BLaER1 treated with 17β-estradiol and CSF1 and Interleukin-3, amounts not matched to agents 10 nM and 100 nM (cell line): ENCODE measurements at regions not wholly inside any gene's neighbourhood (a gene's known extent, or its start where the extent isn't known, plus 50 kb on each side); places are given as distances from the start of the nearest gene placed in this dataset.

Experiments used
- H3K27ac ChIP-seq, 11 experiments: shearing (Covaris generic); formaldehyde crosslinking; 2 replicates each; pipeline ENCODE4 v1.8.1; 2022
- H3K27me3 ChIP-seq, 11 experiments: shearing (Covaris generic); formaldehyde crosslinking; 2 replicates each; pipeline ENCODE4 v1.8.1; 2022
- H3K36me3 ChIP-seq, 11 experiments: shearing (Covaris generic); formaldehyde crosslinking; 2 replicates each; pipeline ENCODE4 v1.8.1; 2022
- H3K4me1 ChIP-seq, 10 experiments: shearing (Covaris generic); formaldehyde crosslinking; 2 replicates each; pipeline ENCODE4 v1.8.1; 2022
- H3K4me2 ChIP-seq, 11 experiments: shearing (Covaris generic); formaldehyde crosslinking; 2 replicates each; pipeline ENCODE4 v1.8.1; 2022
- H3K4me3 ChIP-seq, 10 experiments: shearing (Covaris generic); formaldehyde crosslinking; 2 replicates each; pipeline ENCODE4 v1.8.1; 2022
- H3K9ac ChIP-seq, 11 experiments: shearing (Covaris generic); formaldehyde crosslinking; 2 replicates each; pipeline ENCODE4 v1.8.1; 2022
- H3K9me3 ChIP-seq, 11 experiments: shearing (Covaris generic); formaldehyde crosslinking; replicated peaks in 1 of 11; 2 replicates each; pipeline ENCODE4 v1.8.1; 2022
- H4K20me1 ChIP-seq, 11 experiments: shearing (Covaris generic); formaldehyde crosslinking; 2 replicates each; pipeline ENCODE4 v1.8.1; 2022
- Cebpa-rat ChIP-seq, 11 experiments: shearing (Covaris generic); IDR thresholded peaks; 2 replicates each; pipeline ENCODE4 v1.8.1; 2022

GRCh38 chr7:142671506-142671905, 77.8 kb upstream of the PRSS1 start:
- Histone ChIP-seq H3K36me3 (no peaks in the 10 kb centered on the region), H3K27ac (no peak overlapping the region), H3K4me2 (peak overlapping the region in 1 of 11 experiments; percentile 50; a peak in 2 of 22 replicates), H4K20me1 (no peaks in the 10 kb centered on the region), H3K9me3 (peaks cover 0 to 9% (median 0%) of the 10 kb centered on the region in 11 experiments; a peak in 6 of 22 replicates), H3K4me3 (no peak overlapping the region), H3K4me1 (peaks cover 8 to 41% (median 27%) of the 10 kb centered on the region in 10 experiments), H3K27me3 (no peaks in the 10 kb centered on the region), H3K9ac (no peak overlapping the region)
- TF ChIP-seq Cebpa-rat (IDR thresholded peaks at IDR 0.05), result no peak

- Histone ChIP-seq H3K4me1 (peaks cover 8 to 41% (median 27%) of the 10 kb centered on the region in 10 experiments), H3K36me3 (no peaks in the 10 kb centered on the region), H3K9ac (no peak overlapping the region), H3K27me3 (no peaks in the 10 kb centered on the region), H3K9me3 (peaks cover 0 to 9% (median 0%) of the 10 kb centered on the region in 11 experiments; a peak in 6 of 22 replicates), H4K20me1 (no peaks in the 10 kb centered on the region), H3K4me3 (no peak overlapping the region), H3K27ac (no peak overlapping the region), H3K4me2 (peak overlapping the region in 6 of 11 experiments; percentile 5 to 57 (median 40); a peak in 9 of 22 replicates)
- no peak for TF ChIP-seq Cebpa-rat (IDR thresholded peaks at IDR 0.05)
These were observed 78.8 kb upstream of the PRSS1 start for GRCh38 chr7:142670511-142670910.

GRCh38 chr7:142669074-142669654, 80.1 kb upstream of the PRSS1 start:
- no peak for TF ChIP-seq Cebpa-rat (IDR thresholded peaks at IDR 0.05)
- Histone ChIP-seq H3K27me3 (no peaks in the 10 kb centered on the region), H3K4me3 (no peak overlapping the region), H3K9me3 (no peaks in the 10 kb centered on the region), H3K4me2 (peak overlapping the region in 8 of 11 experiments; percentile 17 to 67 (median 51); a peak in 14 of 22 replicates), H3K27ac (no peak overlapping the region), H3K36me3 (no peaks in the 10 kb centered on the region), H4K20me1 (no peaks in the 10 kb centered on the region), H3K4me1 (peaks cover 8 to 41% (median 27%) of the 10 kb centered on the region in 10 experiments), H3K9ac (no peak overlapping the region)

DNA sequence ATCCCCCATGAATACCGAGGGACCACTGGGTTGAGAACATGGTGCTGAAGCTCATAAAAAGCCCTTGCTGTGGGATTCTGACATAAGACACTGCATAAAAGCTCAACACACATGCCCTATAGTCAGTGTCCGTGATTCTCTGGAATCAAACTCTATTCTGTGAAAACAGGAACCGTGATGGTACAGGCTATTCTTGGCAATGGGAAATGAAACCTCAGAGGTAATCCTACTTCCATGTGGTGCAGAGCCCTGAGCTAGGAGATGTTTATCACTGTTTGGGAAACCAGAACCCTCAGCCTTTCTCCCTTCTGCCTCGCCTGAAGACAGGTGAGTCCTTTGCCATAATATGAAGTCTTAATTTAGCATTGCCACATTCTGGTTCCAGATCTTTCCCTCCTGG, 80.8 kb upstream of the PRSS1 start:
- Histone ChIP-seq H4K20me1 (no peaks in the 10 kb centered on the region), H3K4me1 (peaks cover 8 to 41% (median 27%) of the 10 kb centered on the region in 10 experiments), H3K9ac (no peak overlapping the region), H3K27ac (no peak overlapping the region), H3K9me3 (no peaks in the 10 kb centered on the region), H3K4me3 (no peak overlapping the region), H3K4me2 (peak overlapping the region; percentile 17 to 67 (median 50)), H3K36me3 (no peaks in the 10 kb centered on the region), H3K27me3 (no peaks in the 10 kb centered on the region)
- no peak for TF ChIP-seq Cebpa-rat (IDR thresholded peaks at IDR 0.05)

GRCh38 chr7:142657376-142657775, 91.9 kb upstream of the PRSS1 start:
- no peak for TF ChIP-seq Cebpa-rat (IDR thresholded peaks at IDR 0.05)
- no peak overlapping the region for H3K4me2 ChIP-seq
- H3K9ac ChIP-seq, result no peak overlapping the region
- H3K4me3 ChIP-seq, result no peak overlapping the region
- no peaks in the 10 kb centered on the region for H3K4me1 ChIP-seq
- no peaks in the 10 kb centered on the region for H3K27me3 ChIP-seq
- peaks cover 0 to 13% (median 9%) of the 10 kb centered on the region in 11 experiments; a peak in 9 of 22 replicates for H3K9me3 ChIP-seq
- no peaks in the 10 kb centered on the region for H3K36me3 ChIP-seq
- no peak overlapping the region for H3K27ac ChIP-seq
- H4K20me1 ChIP-seq, result no peaks in the 10 kb centered on the region

DNA sequence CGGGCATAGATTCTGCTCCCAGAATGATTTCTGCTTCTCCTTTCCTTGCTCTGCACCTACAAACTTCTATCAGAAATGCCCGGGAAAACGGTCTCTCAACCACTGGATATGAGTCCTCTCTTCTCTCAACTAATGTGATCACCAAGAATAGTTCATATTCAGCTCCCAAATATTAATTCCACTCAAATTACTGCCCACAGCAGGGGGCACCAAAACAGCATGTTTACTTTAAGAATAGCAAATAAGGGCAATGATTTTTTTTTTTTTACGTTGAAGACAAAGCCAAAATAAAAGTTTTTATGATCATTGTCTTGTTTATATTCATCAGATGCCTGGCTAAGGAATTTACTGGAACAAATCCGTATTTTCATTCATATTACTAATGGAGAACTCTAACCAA, 94.9 kb upstream of the PRSS1 start:
- Histone ChIP-seq H3K27me3 (no peaks in the 10 kb centered on the region), H3K4me3 (no peak overlapping the region), H3K27ac (no peak overlapping the region), H3K4me1 (no peaks in the 10 kb centered on the region), H3K4me2 (no peak overlapping the region), H4K20me1 (no peaks in the 10 kb centered on the region), H3K36me3 (no peaks in the 10 kb centered on the region), H3K9me3 (peaks cover 0 to 5% (median 0%) of the 10 kb centered on the region in 11 experiments; a peak in 3 of 22 replicates), H3K9ac (no peak overlapping the region)
- no peak for TF ChIP-seq Cebpa-rat (IDR thresholded peaks at IDR 0.05)

GRCh38 chr7:142647749-142648148, 101.5 kb upstream of the PRSS1 start:
- Histone ChIP-seq H3K36me3 (no peaks in the 10 kb centered on the region), H3K27ac (no peak overlapping the region), H4K20me1 (no peaks in the 10 kb centered on the region), H3K4me1 (peaks cover 0 to 14% (median 10%) of the 10 kb centered on the region in 10 experiments; a peak in 10 of 20 replicates), H3K9ac (no peak overlapping the region), H3K4me3 (no peak overlapping the region), H3K9me3 (peaks cover 0 to 5% (median 0%) of the 10 kb centered on the region in 11 experiments; a peak in 3 of 22 replicates), H3K27me3 (peaks cover 16 to 28% (median 22%) of the 10 kb centered on the region in 11 experiments; a peak in 21 of 22 replicates), H3K4me2 (no peak overlapping the region)
- TF ChIP-seq Cebpa-rat (IDR thresholded peaks at IDR 0.05), result no peak

GRCh38 chr7:142646386-142647140, 102.7 kb upstream of the PRSS1 start:
- Histone ChIP-seq H3K27me3 (peaks cover 16 to 28% (median 22%) of the 10 kb centered on the region in 11 experiments; a peak in 21 of 22 replicates), H3K9me3 (no peaks in the 10 kb centered on the region; a peak in 1 of 22 replicates), H3K36me3 (no peaks in the 10 kb centered on the region), H3K4me1 (peaks cover 0 to 14% (median 10%) of the 10 kb centered on the region in 10 experiments; a peak in 10 of 20 replicates), H3K4me2 (peak overlapping the region; percentile 18 to 68 (median 41); a peak in 20 of 22 replicates), H4K20me1 (no peaks in the 10 kb centered on the region), H3K27ac (no peak overlapping the region), H3K4me3 (no peak overlapping the region), H3K9ac (no peak overlapping the region)
- no peak for TF ChIP-seq Cebpa-rat (IDR thresholded peaks at IDR 0.05)

DNA sequence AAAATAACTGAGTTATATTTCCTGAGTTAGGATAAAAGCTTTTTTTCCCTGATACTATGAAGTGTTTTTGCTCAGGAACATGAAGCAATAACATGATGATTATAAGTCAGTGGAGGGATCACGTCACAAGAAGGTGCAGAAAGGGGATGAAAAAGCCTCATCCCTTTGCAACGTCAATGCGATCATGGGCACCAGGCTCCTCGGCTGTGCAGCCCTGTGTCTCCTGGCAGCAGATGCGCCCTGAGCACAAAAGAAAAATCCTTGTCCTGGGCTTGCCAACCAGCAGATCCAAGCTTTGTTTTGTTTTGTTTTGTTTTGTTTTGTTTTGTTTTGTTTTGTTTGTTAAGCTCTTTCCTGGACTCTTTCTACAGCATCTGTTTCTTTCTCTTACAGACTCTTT, 103.5 kb upstream of the PRSS1 start:
- H3K27ac ChIP-seq, result no peak overlapping the region
- peak overlapping the region; percentile 18 to 68 (median 41); a peak in 19 of 22 replicates for H3K4me2 ChIP-seq
- peaks cover 16 to 28% (median 22%) of the 10 kb centered on the region in 11 experiments; a peak in 21 of 22 replicates for H3K27me3 ChIP-seq
- H3K4me3 ChIP-seq, result 0 out of 20 replicates have a peak overlapping the region, but pooled peaks of 1 of the 10 experiments have one; percentile 11
- no peak overlapping the region for H3K9ac ChIP-seq
- TF ChIP-seq Cebpa-rat (IDR thresholded peaks at IDR 0.05), result no peak
- H3K36me3 ChIP-seq, result no peaks in the 10 kb centered on the region
- H4K20me1 ChIP-seq, result no peaks in the 10 kb centered on the region
- H3K4me1 ChIP-seq, result peaks cover 0 to 14% (median 10%) of the 10 kb centered on the region in 10 experiments; a peak in 10 of 20 replicates
- no peaks in the 10 kb centered on the region for H3K9me3 ChIP-seq
